HepG2 (cell line): ENCODE measurements at regions not wholly inside any gene's neighbourhood (a gene's known extent, or its start where the extent isn't known, plus 50 kb on each side); places are given as distances from the start of the nearest gene placed in this dataset.

Experiments used
- ATAC-seq: fragments of 200-7000 bp; cut with Tn5 transposase; 3 replicates; pipeline ENCODE4 v1.9.1; 2020; ENCODE audit warnings: mild to moderate bottlenecking, moderate library complexity
- BruUV-seq: library from RNA; stranded (reverse); fragments of 400-500 nt; replicated peaks from 2 replicates; lab custom pipeline; 2021; lab: Mats Ljungman, UMichigan
- CTCF ChIA-PET: fragments of 300-600 bp; formaldehyde crosslinking; extraction: SDS; loops from one replicate; lab custom pipeline; 2021; ENCODE audit warnings: low total read pairs, inconsistent platforms, low intra/inter-chr PET ratio; lab: Yijun Ruan, JAX
- POLR2A ChIA-PET: fragments of 350-600 bp; sonication (Branson Sonifier 250); formaldehyde crosslinking; loops from one replicate; lab custom pipeline; 2020; ENCODE audit warnings: antibody characterized with exemption, inconsistent platforms; lab: Yijun Ruan, JAX
- DNase-seq: peaks from one replicate; pipeline ENCODE4 v3.0.0-alpha.2; 2015; ENCODE audit warnings: low spot score
- FAIRE-seq: peaks from 3 replicates; lab custom pipeline; 2011; peaks lifted over from hg19 to GRCh38; lab: Jason Lieb, UNC
- H2AFZ ChIP-seq: one replicate; pipeline ENCODE4 v1.6.1; 2011; ENCODE audit warnings: low read length, inconsistent platforms
- H3K27ac ChIP-seq: fragments of 300-600 bp; 3 replicates; pipeline ENCODE4 v1.8.0; 2011; ENCODE audit warnings: mixed run types, mild to moderate bottlenecking, mixed read lengths, low read length, inconsistent platforms; ENCODE audit not compliant: insufficient read depth; ENCODE audit errors: extremely low read length
- H3K27me3 ChIP-seq, 2 experiments: fragments of 200-600 bp in 1 of 2; 2 replicates in 1 of 2; 3 replicates in 1 of 2; pipeline versions ENCODE4 v1.6.0 to v1.8.0; 2011; ENCODE audit warnings: low read length in 2 of 2, mild to moderate bottlenecking in 2 of 2, moderate library complexity in 2 of 2, inconsistent platforms in 1 of 2; ENCODE audit not compliant: insufficient read depth in 2 of 2, control insufficient read depth in 1 of 2
- H3K36me3 ChIP-seq, 2 experiments: fragments of 200-600 bp in 1 of 2; replicated peaks in 1 of 2; 2 replicates in 1 of 2; 3 replicates in 1 of 2; pipeline versions ENCODE4 v1.5.1 to v1.8.0; 2011; ENCODE audit warnings: low read length in 2 of 2, inconsistent platforms in 1 of 2; ENCODE audit not compliant: insufficient read depth in 2 of 2, control insufficient read depth in 1 of 2
- H3K4me1 ChIP-seq: 2 replicates; pipeline ENCODE4 v1.5.1; 2012; ENCODE audit warnings: low read length, inconsistent platforms; ENCODE audit not compliant: insufficient read depth
- H3K4me2 ChIP-seq: 2 replicates; pipeline ENCODE4 v1.6.0; 2011; ENCODE audit warnings: low read depth, low read length, inconsistent platforms
- H3K4me3 ChIP-seq, 3 experiments: fragments of 200-600 bp in 1 of 3; sonication (generic), shearing (Covaris generic) in 1 of 3; replicated peaks in 1 of 3; 2 replicates each; pipeline ENCODE4 v1.5.1; 2011 to 2016; ENCODE audit warnings: low read length in 3 of 3, inconsistent platforms in 2 of 3, low read depth in 2 of 3, mild to moderate bottlenecking in 2 of 3, control low read depth in 1 of 3, mixed read lengths in 1 of 3; ENCODE audit not compliant: insufficient read depth in 1 of 3
- H3K79me2 ChIP-seq: one replicate; pipeline ENCODE4 v1.6.1; 2011; ENCODE audit warnings: low read length, inconsistent platforms; ENCODE audit not compliant: insufficient read depth
- H3K9ac ChIP-seq: 2 replicates; pipeline ENCODE4 v1.6.0; 2011; ENCODE audit warnings: mild to moderate bottlenecking, low read depth, low read length, inconsistent platforms; ENCODE audit not compliant: insufficient read depth
- H3K9me3 ChIP-seq: 2 replicates; pipeline ENCODE4 v1.5.1; 2012; ENCODE audit warnings: mild to moderate bottlenecking, low read length
- H4K20me1 ChIP-seq: 2 replicates; pipeline ENCODE4 v1.6.0; 2011; ENCODE audit warnings: inconsistent platforms, mild to moderate bottlenecking, low read length, moderate library complexity; ENCODE audit not compliant: insufficient read depth
- BORCS8-MEF2B ChIP-seq: sonication (generic); formaldehyde crosslinking; IDR thresholded peaks from 2 replicates; pipeline ENCODE4 v1.8.0; 2022; ENCODE audit warnings: mild to moderate bottlenecking, missing genetic modification reagents
- ELF4 ChIP-seq: sonication (generic); formaldehyde crosslinking; IDR thresholded peaks from 2 replicates; pipeline ENCODE4 v1.5.0; 2020; ENCODE audit warnings: missing genetic modification reagents, mild to moderate bottlenecking, moderate library complexity, borderline replicate concordance
- FOXM1 ChIP-seq: sonication (generic); formaldehyde crosslinking; IDR thresholded peaks from 2 replicates; pipeline ENCODE4 v1.5.0; 2020; ENCODE audit warnings: missing genetic modification reagents
- KLF13 ChIP-seq: sonication (generic); formaldehyde crosslinking; IDR thresholded peaks from 2 replicates; pipeline ENCODE4 v1.4.0; 2020; ENCODE audit warnings: mild to moderate bottlenecking, missing genetic modification reagents
- RBM22 ChIP-seq: fragments of 200-400 bp; formaldehyde crosslinking; optimal IDR thresholded peaks from 2 replicates; pipeline ENCODE3; 2017; ENCODE audit warnings: mild to moderate bottlenecking, low read length, moderate library complexity
- SSRP1 ChIP-seq: IDR thresholded peaks from 2 replicates; pipeline ENCODE4 v1.6.1; 2016; ENCODE audit warnings: control low read depth
- TBP ChIP-seq: sonication (generic); formaldehyde crosslinking; IDR thresholded peaks from 2 replicates; pipeline ENCODE4 v1.5.0; 2020; ENCODE audit warnings: missing genetic modification reagents
- TBX3 ChIP-seq: fragments of 450-650 bp; IDR thresholded peaks from 2 replicates; pipeline ENCODE4 v1.6.1; 2017; ENCODE audit warnings: antibody characterized with exemption, mild to moderate bottlenecking, inconsistent platforms, borderline replicate concordance
- TMF1 ChIP-seq: sonication (generic); formaldehyde crosslinking; IDR thresholded peaks from 2 replicates; pipeline ENCODE4 v1.8.1; 2022; ENCODE audit warnings: low read depth, missing genetic modification reagents
- ZC3H13 ChIP-seq: sonication (generic); formaldehyde crosslinking; IDR thresholded peaks from 2 replicates; pipeline ENCODE4 v1.8.1; 2023; ENCODE audit warnings: mild to moderate bottlenecking, missing genetic modification reagents, moderate library complexity
- ZNF367 ChIP-seq: sonication (generic); formaldehyde crosslinking; IDR thresholded peaks from 2 replicates; pipeline ENCODE4 v1.4.0; 2020; ENCODE audit warnings: missing genetic modification reagents, borderline replicate concordance
- ZNF530 ChIP-seq: sonication (generic); formaldehyde crosslinking; IDR thresholded peaks from 2 replicates; pipeline ENCODE4 v1.5.0; 2020; ENCODE audit warnings: low read depth, mild to moderate bottlenecking, missing genetic modification reagents
- WGBS: methylation state at CpG from one replicate; pipeline ENCODE4 v1.1.6; 2017; ENCODE audit warnings: low lambda C conversion rate; 5-methylcytosine and 5-hydroxymethylcytosine counted together
- in situ Hi-C: cut with HindIII; loops from 2 replicates; pipeline ENCODE4 v1.10.0; 2017; ENCODE audit warnings: low pct_unique_long_range_greater_than_20kb; ENCODE audit not compliant: extremely low pct_ligation_motif_present
- intact Hi-C: fragments of 100-400 bp; cut with micrococcal nuclease; formaldehyde crosslinking; loops from one replicate; pipeline ENCODE4 v1.10.0; 2022; ENCODE audit not compliant: unreplicated experiment
- TF ChIP-seq, protein P1 (sequence below): sonication (generic); formaldehyde crosslinking; IDR thresholded peaks from 2 replicates; pipeline ENCODE4 v1.4.0; 2020; ENCODE audit warnings: missing genetic modification reagents
- TF ChIP-seq, protein P2 (sequence below): sonication (generic); formaldehyde crosslinking; IDR thresholded peaks from 2 replicates; pipeline ENCODE4 v1.8.0; 2022; ENCODE audit warnings: mild to moderate bottlenecking, missing genetic modification reagents; ENCODE audit not compliant: insufficient replicate concordance
- TF ChIP-seq, protein P3 (sequence below): sonication (generic); formaldehyde crosslinking; IDR thresholded peaks from 2 replicates; pipeline ENCODE4 v1.5.1; 2020; ENCODE audit warnings: missing genetic modification reagents, mild to moderate bottlenecking, borderline replicate concordance

GRCh38 chr12:89179983-89180382 lies 172.3 kb downstream of the DUSP6 start:
- TF ChIP-seq RBM22: no peak
- TF ChIP-seq, protein P1, sequence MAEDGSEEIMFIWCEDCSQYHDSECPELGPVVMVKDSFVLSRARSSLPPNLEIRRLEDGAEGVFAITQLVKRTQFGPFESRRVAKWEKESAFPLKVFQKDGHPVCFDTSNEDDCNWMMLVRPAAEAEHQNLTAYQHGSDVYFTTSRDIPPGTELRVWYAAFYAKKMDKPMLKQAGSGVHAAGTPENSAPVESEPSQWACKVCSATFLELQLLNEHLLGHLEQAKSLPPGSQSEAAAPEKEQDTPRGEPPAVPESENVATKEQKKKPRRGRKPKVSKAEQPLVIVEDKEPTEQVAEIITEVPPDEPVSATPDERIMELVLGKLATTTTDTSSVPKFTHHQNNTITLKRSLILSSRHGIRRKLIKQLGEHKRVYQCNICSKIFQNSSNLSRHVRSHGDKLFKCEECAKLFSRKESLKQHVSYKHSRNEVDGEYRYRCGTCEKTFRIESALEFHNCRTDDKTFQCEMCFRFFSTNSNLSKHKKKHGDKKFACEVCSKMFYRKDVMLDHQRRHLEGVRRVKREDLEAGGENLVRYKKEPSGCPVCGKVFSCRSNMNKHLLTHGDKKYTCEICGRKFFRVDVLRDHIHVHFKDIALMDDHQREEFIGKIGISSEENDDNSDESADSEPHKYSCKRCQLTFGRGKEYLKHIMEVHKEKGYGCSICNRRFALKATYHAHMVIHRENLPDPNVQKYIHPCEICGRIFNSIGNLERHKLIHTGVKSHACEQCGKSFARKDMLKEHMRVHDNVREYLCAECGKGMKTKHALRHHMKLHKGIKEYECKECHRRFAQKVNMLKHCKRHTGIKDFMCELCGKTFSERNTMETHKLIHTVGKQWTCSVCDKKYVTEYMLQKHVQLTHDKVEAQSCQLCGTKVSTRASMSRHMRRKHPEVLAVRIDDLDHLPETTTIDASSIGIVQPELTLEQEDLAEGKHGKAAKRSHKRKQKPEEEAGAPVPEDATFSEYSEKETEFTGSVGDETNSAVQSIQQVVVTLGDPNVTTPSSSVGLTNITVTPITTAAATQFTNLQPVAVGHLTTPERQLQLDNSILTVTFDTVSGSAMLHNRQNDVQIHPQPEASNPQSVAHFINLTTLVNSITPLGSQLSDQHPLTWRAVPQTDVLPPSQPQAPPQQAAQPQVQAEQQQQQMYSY (CRISPR knock-in tag): no peak
- TF ChIP-seq, protein P2, sequence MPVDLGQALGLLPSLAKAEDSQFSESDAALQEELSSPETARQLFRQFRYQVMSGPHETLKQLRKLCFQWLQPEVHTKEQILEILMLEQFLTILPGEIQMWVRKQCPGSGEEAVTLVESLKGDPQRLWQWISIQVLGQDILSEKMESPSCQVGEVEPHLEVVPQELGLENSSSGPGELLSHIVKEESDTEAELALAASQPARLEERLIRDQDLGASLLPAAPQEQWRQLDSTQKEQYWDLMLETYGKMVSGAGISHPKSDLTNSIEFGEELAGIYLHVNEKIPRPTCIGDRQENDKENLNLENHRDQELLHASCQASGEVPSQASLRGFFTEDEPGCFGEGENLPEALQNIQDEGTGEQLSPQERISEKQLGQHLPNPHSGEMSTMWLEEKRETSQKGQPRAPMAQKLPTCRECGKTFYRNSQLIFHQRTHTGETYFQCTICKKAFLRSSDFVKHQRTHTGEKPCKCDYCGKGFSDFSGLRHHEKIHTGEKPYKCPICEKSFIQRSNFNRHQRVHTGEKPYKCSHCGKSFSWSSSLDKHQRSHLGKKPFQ (CRISPR knock-in tag): no peak
- no peak for TF ChIP-seq KLF13 (CRISPR knock-in tag)
- no peak for TF ChIP-seq SSRP1 (CRISPR knock-in tag)
- TF ChIP-seq TBX3: no peak
- TF ChIP-seq FOXM1 (CRISPR knock-in tag): no peak
- TF ChIP-seq ZNF530 (CRISPR knock-in tag): no peak
- TF ChIP-seq, protein P3, sequence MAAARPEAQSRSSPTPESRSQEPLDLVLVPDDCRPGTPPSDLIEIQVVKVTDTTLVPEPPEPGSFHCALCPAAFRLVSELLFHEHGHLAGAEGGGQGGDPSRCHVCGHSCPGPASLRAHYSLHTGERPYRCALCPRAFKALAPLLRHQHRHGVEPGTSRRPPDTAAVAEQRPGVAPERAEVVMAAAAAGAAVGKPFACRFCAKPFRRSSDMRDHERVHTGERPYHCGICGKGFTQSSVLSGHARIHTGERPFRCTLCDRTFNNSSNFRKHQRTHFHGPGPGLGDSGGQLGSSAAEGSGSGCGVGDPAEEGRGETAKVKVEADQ (CRISPR knock-in tag): no peak
- no peak for TF ChIP-seq ZC3H13 (CRISPR knock-in tag)
- TF ChIP-seq ELF4: no peak
- TF ChIP-seq TMF1 (CRISPR knock-in tag): no peak
- no peak for TF ChIP-seq BORCS8-MEF2B (CRISPR knock-in tag)
- TF ChIP-seq TBP (CRISPR knock-in tag): no peak
- TF ChIP-seq ZNF367: no peak
- DNase-seq (no peak), ATAC-seq (no peak), FAIRE-seq (no peak)
- no peaks in the 10 kb centered on the region for H4K20me1 ChIP-seq
- no peak overlapping the region for H3K4me3 ChIP-seq
- no peak overlapping the region for H3K9ac ChIP-seq
- H2AFZ ChIP-seq: no peak overlapping the region
- no peaks in the 10 kb centered on the region for H3K36me3 ChIP-seq
- H3K4me2 ChIP-seq: no peak overlapping the region
- intact Hi-C loops: no loop called here
- no peaks in the 10 kb centered on the region for H3K27me3 ChIP-seq
- H3K27ac ChIP-seq: no peak overlapping the region
- BruUV-seq: no TSS peak
- H3K79me2 ChIP-seq: no peaks in the 10 kb centered on the region
- POLR2A ChIA-PET: no interaction called here
- in situ Hi-C loops: no loop called here
- H3K9me3 ChIP-seq: no peaks in the 10 kb centered on the region
- WGBS: 0% methylated on average over 1 of the region's 1 CpG
- CTCF ChIA-PET: no interaction called here
- H3K4me1 ChIP-seq: no peaks in the 10 kb centered on the region
